Ectodermal cell (in vitro differentiated cells): ENCODE measurements at regions not wholly inside any gene's neighbourhood (a gene's known extent, or its start where the extent isn't known, plus 50 kb on each side); places are given as distances from the start of the nearest gene placed in this dataset.

Source experiments
- H3K27ac ChIP-seq: 2 replicates; pipeline ENCODE4 v1.7.0; 2013; ENCODE audit warnings: mild to moderate bottlenecking, low read depth, low read length; ENCODE audit not compliant: insufficient read depth, poor library complexity, severe bottlenecking
- H3K27me3 ChIP-seq: 2 replicates; pipeline ENCODE4 v1.7.0; 2013; ENCODE audit warnings: mild to moderate bottlenecking, low read length; ENCODE audit not compliant: insufficient read depth, control insufficient read depth, poor library complexity, severe bottlenecking
- H3K36me3 ChIP-seq: one replicate; pipeline ENCODE4 v1.7.0; 2013; ENCODE audit warnings: low read length; ENCODE audit not compliant: control insufficient read depth, insufficient read depth
- H3K4me1 ChIP-seq: one replicate; pipeline ENCODE4 v1.7.0; 2013; ENCODE audit warnings: low read length; ENCODE audit not compliant: control insufficient read depth, insufficient read depth
- H3K4me3 ChIP-seq: 2 replicates; pipeline ENCODE4 v1.7.0; 2013; ENCODE audit warnings: low read depth, low read length, control low read depth; ENCODE audit not compliant: insufficient read depth
- H3K9me3 ChIP-seq: 2 replicates; pipeline ENCODE4 v1.7.0; 2013; ENCODE audit warnings: mild to moderate bottlenecking, low read length, moderate library complexity; ENCODE audit not compliant: control insufficient read depth
- WGBS, 2 experiments: methylation state at CpG; one replicate each; pipeline ENCODE4 v1.1.7; 2013; ENCODE audit warnings: missing lambda C conversion rate in 2 of 2; 5-methylcytosine and 5-hydroxymethylcytosine counted together

DNA sequence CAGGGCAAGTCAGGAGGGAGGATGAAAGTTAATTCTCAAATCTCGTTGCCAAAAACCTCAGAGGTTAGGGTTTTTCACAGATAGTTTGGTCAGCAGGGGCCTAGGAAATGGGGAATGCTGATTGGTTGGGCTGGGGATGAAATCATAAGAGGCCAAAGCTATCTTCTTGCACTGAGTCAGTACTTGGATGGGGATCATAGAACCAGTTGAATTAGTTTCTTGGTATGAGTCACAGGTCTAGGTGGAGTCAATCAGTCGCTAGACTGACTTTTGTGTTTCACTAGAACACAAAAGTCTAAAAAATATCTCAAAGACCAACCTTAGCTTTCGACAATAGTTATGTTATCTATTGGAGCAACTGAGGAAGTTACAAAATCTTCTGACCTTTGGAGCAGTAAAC is 368.5 kb downstream of the TBC1D32 start:
- Histone ChIP-seq H3K4me1 (no peaks in the 10 kb centered on the region), H3K27me3 (no peaks in the 10 kb centered on the region), H3K36me3 (no peaks in the 10 kb centered on the region), H3K4me3 (no peak overlapping the region), H3K27ac (no peak overlapping the region), H3K9me3 (no peaks in the 10 kb centered on the region)
- 85 to 98% methylated on average over 3 of the region's 3 CpGs for WGBS, 2 experiments

DNA sequence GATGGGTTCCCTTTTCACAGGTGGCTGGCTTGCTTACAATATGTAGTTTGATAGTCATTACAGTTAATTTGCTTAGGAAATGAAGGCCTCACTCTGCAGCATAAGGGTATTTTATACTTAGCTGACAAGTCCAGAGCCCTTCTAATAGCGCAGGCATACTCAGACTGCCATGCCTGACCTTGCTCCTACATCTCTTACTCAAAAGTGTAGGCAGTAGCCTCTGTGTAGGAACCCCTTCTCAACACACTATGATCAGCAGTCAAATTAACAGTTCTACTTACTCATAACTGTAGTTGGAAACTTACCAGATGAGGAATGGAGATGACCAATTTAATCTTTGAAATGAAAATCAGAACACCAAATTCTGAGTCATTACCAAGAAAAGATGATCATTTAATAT is 373.5 kb downstream of the TBC1D32 start:
- no peak overlapping the region for H3K27ac ChIP-seq
- WGBS, 2 experiments, result 94 to 97% methylated on average over 1 of the region's 1 CpG
- no peaks in the 10 kb centered on the region for H3K36me3 ChIP-seq
- H3K4me1 ChIP-seq, result no peaks in the 10 kb centered on the region
- H3K27me3 ChIP-seq, result no peaks in the 10 kb centered on the region
- no peaks in the 10 kb centered on the region for H3K9me3 ChIP-seq
- no peak overlapping the region for H3K4me3 ChIP-seq

DNA sequence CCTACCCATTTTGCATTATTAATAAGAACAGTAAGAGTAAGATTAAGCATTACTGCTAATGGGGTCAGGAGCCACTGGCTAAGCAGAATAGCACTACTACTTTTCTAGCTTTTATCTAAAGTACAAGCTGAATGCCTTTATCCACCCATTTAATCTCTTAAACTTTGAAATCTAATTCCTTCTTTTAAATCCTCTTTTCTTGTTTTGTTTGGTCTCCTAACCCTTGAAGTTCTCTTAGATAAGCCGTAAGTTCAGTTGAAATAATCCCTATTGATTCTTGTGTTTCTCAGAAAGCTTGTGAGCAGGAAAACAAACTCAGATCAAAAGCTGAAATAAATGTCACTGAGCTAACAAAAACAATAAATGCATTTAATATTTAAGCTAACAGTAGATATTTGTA is 380.2 kb downstream of the TBC1D32 start:
- Histone ChIP-seq H3K27ac (no peak overlapping the region), H3K27me3 (no peaks in the 10 kb centered on the region), H3K4me1 (peaks cover 5% of the 10 kb centered on the region), H3K36me3 (no peaks in the 10 kb centered on the region), H3K4me3 (no peak overlapping the region), H3K9me3 (no peaks in the 10 kb centered on the region)
- WGBS, 2 experiments, result 44 to 50% methylated on average over 1 of the region's 1 CpG

- Histone ChIP-seq H3K4me1 (peaks cover 5% of the 10 kb centered on the region), H3K9me3 (no peaks in the 10 kb centered on the region), H3K4me3 (no peak overlapping the region), H3K36me3 (no peaks in the 10 kb centered on the region), H3K27ac (no peak overlapping the region), H3K27me3 (no peaks in the 10 kb centered on the region)
- 92 to 95% methylated on average over 3 of the region's 3 CpGs for WGBS, 2 experiments
Measured at GRCh38 chr6:120951258-120951657, 383.0 kb downstream of the TBC1D32 start.

DNA sequence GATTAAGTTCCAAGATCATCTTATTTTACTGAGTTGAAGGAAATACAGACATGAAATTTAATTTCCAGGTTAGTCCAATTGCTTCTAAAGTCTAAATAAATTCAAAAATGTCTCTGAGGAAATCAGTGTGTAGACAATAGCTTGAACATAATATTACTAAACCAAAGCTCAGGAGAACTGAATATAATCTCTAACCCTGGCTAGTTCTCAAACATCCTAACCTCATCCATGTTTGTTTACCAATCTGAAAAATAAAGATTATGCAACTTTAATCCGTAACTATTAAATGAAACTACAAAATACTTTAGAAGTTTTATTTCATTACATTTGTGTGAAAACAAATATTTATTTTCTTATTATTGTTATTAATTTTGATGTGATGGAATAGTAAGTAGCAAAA is 387.2 kb downstream of the TBC1D32 start:
- no CpG with 5 or more reads among the region's 1 CpG for WGBS, 2 experiments

GRCh38 chr6:120945905-120946594 is 388.2 kb downstream of the TBC1D32 start:
- no peaks in the 10 kb centered on the region for H3K9me3 ChIP-seq
- H3K36me3 ChIP-seq, result no peaks in the 10 kb centered on the region
- H3K27me3 ChIP-seq, result no peaks in the 10 kb centered on the region
- H3K4me3 ChIP-seq, result no peak overlapping the region
- no peaks in the 10 kb centered on the region for H3K4me1 ChIP-seq
- no peak overlapping the region for H3K27ac ChIP-seq
- 87 to 88% methylated on average over 3 of the region's 3 CpGs for WGBS, 2 experiments

More for the DNA sequence above, 387.2 kb downstream of the TBC1D32 start:
- Histone ChIP-seq H3K27ac (no peak overlapping the region), H3K9me3 (no peaks in the 10 kb centered on the region), H3K4me1 (no peaks in the 10 kb centered on the region), H3K36me3 (no peaks in the 10 kb centered on the region), H3K27me3 (no peaks in the 10 kb centered on the region), H3K4me3 (no peak overlapping the region)

- Histone ChIP-seq H3K9me3 (no peaks in the 10 kb centered on the region), H3K36me3 (no peaks in the 10 kb centered on the region), H3K4me3 (no peak overlapping the region), H3K27me3 (no peaks in the 10 kb centered on the region), H3K4me1 (no peaks in the 10 kb centered on the region), H3K27ac (no peak overlapping the region)
- 96 to 97% methylated on average over 3 of the region's 3 CpGs for WGBS, 2 experiments
Measured at GRCh38 chr6:120938876-120939472, 395.3 kb downstream of the TBC1D32 start.

DNA sequence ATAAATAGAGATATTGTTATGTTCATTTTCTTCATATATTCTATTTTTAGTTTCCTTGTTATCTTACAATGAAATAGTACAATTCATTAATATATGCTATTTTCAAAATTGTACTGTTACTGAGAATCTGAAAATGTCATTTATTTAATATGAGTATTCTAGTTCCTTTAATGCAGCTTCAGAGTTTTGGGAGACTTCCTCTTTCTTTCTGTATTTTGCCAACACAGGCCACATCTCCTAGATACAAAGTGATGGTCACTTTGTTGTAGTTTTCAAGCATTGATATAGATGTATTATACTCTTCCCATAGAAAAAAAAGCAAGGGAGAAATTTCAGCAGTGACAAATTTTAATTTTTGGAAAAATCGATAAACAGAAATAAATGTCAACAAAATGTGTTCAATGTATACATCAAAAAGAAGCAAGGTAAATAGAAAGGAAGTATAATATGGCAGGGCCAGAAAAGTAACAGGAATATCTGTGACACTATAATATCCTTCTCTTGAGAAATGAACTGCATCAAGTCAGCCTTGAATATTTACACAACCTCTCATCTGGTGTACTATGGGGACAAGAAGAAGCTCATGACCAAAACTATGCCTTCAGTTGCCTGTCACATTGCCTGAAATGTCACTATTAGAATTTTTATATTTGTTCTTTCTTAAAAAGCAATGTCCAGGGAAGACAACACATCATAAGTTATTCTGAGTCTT is 396.0 kb downstream of the TBC1D32 start:
- H3K4me3 ChIP-seq, result no peak overlapping the region
- no peaks in the 10 kb centered on the region for H3K4me1 ChIP-seq
- no peak overlapping the region for H3K27ac ChIP-seq
- no peaks in the 10 kb centered on the region for H3K36me3 ChIP-seq
- no peaks in the 10 kb centered on the region for H3K9me3 ChIP-seq
- 100% methylated on average over 1 of the region's 1 CpG; no CpG with 5 or more reads in 1 of the 2 experiments for WGBS, 2 experiments
- H3K27me3 ChIP-seq, result no peaks in the 10 kb centered on the region

DNA sequence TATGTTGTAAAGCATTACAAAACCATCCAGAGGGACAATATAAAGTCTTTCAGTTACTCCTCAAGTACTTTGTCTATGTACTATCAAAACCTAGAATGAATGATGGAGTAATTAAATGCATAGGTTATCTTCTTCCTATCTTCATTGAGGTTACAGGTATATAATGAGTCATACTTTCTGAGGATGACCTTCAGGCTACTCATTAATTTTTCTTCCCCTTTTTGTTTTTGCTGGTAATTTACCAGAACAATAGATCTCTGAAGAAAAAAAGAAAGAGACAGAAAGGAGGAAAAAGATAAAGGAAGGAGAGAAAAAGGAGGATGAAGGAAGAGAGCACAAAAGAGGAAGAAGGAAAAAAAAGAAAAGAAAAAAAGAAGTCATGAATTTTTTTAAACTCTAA is 398.4 kb downstream of the TBC1D32 start:
- Histone ChIP-seq H3K9me3 (no peaks in the 10 kb centered on the region), H3K4me3 (no peak overlapping the region), H3K4me1 (no peaks in the 10 kb centered on the region), H3K36me3 (no peaks in the 10 kb centered on the region), H3K27me3 (no peaks in the 10 kb centered on the region), H3K27ac (no peak overlapping the region)

- Histone ChIP-seq H3K4me1 (no peaks in the 10 kb centered on the region), H3K27me3 (no peaks in the 10 kb centered on the region), H3K4me3 (no peak overlapping the region), H3K36me3 (no peaks in the 10 kb centered on the region), H3K27ac (no peak overlapping the region), H3K9me3 (no peaks in the 10 kb centered on the region)
- WGBS, 2 experiments, result 67 to 69% methylated on average over 2 of the region's 2 CpGs
Measured at GRCh38 chr6:120935016-120935415, 399.3 kb downstream of the TBC1D32 start.
